LNCaP clone FGC (cell line): ENCODE measurements at regions not wholly inside any gene's neighbourhood (a gene's known extent, or its start where the extent isn't known, plus 50 kb on each side); places are given as distances from the start of the nearest gene placed in this dataset.

Experiments
- DNase-seq: peaks from one replicate; pipeline ENCODE4 v3.0.0-alpha.2; 2011; ENCODE audit warnings: low read depth
- H3K4me3 ChIP-seq: 2 replicates; pipeline ENCODE4 v1.5.1; 2011; ENCODE audit warnings: mild to moderate bottlenecking, low read depth, low read length, control low read depth
- CTCF ChIP-seq: IDR thresholded peaks from 2 replicates; pipeline ENCODE4 v1.5.1; 2012; ENCODE audit warnings: mild to moderate bottlenecking; ENCODE audit not compliant: control insufficient read depth, insufficient read depth; ENCODE audit errors: extremely low read depth

- no peak overlapping the region for H3K4me3 ChIP-seq
- DNase-seq = no peak
- no peak for TF ChIP-seq CTCF
Observed at GRCh38 chr12:24175929-24176328, 226.5 kb upstream of the SOX5 start.

GRCh38 chr12:24175284-24175683 is 225.8 kb upstream of the SOX5 start:
- no peak for TF ChIP-seq CTCF
- no peak overlapping the region for H3K4me3 ChIP-seq
- DNase-seq = no peak

GRCh38 chr12:24173067-24173466 is 223.6 kb upstream of the SOX5 start:
- no peak overlapping the region for H3K4me3 ChIP-seq
- DNase-seq = no peak
- TF ChIP-seq CTCF = no peak

GRCh38 chr12:24172773-24173066 is 223.2 kb upstream of the SOX5 start:
- H3K4me3 ChIP-seq = no peak overlapping the region
- no peak for DNase-seq
- no peak for TF ChIP-seq CTCF

GRCh38 chr12:24172031-24172772 is 222.7 kb upstream of the SOX5 start:
- no peak for TF ChIP-seq CTCF
- no peak for DNase-seq
- H3K4me3 ChIP-seq = no peak overlapping the region

- TF ChIP-seq CTCF = no peak
- no peak for DNase-seq
Observed at GRCh38 chr12:24155042-24155441, 205.6 kb upstream of the SOX5 start.

GRCh38 chr12:24153079-24153478 is 203.6 kb upstream of the SOX5 start:
- TF ChIP-seq CTCF = no peak
- H3K4me3 ChIP-seq = no peak overlapping the region
- DNase-seq = no peak

More at GRCh38 chr12:24155042-24155441, 205.6 kb upstream of the SOX5 start:
- H3K4me3 ChIP-seq = no peak overlapping the region
